NCI-H345 treated with DMSO at 0.1 percent for 48 hours (cell line): ENCODE measurements at regions not wholly inside any gene's neighbourhood (a gene's known extent, or its start where the extent isn't known, plus 50 kb on each side); places are given as distances from the start of the nearest gene placed in this dataset.

Experiments
- DNase-seq: peaks from one replicate; lab custom pipeline; 2025; ENCODE audit not compliant: unreplicated experiment; lab: John Stamatoyannopoulos, UW

- no peak for DNase-seq
These were observed 330.0 kb downstream of the DDX10 start for GRCh38 chr11:108994887-108995286.

- no peak for DNase-seq
These were observed 333.0 kb downstream of the DDX10 start for GRCh38 chr11:108997826-108998225.

DNA sequence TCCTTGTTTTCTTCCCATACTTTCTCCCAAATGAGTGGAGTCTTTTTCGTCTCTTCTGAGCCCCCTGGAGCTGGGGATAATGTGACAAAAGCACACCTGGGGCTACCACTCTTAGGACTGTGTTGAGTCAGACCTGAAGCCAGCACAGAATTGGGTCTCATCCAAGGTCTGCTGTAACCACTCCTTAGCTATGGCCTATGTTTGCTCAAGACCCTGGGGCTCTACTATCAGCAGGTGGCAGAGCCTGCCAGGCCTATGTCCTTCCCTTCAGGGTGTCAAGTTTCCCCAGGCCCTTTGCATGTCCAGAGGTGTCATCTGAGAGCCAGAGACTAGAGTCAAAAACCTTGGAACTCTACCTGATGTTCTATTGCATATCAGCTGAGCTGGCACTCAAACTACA lies 335.7 kb downstream of the DDX10 start:
- no peak for DNase-seq

DNA sequence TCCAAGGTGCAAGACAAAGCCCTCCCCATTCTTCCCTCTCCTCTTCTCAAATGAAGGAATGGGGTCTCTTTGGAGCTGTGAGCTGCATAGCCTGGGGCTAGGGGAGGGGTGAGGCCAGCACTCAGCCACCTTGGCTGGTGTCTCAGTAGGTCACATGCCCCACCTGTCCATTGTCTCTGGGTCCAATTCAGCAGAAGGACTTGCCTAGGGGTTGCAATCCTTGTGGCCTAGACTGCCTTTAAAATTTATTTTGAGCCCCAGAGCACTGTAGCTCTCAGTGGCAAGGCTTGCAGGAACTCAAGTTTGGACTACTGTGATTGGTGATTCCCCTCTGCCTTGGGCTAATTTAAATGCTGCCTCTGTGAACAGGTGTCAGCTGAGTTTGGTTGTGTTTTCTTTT lies 336.7 kb downstream of the DDX10 start:
- no peak for DNase-seq

GRCh38 chr11:109012991-109013390 lies 348.1 kb downstream of the DDX10 start:
- DNase-seq, result no peak

DNA sequence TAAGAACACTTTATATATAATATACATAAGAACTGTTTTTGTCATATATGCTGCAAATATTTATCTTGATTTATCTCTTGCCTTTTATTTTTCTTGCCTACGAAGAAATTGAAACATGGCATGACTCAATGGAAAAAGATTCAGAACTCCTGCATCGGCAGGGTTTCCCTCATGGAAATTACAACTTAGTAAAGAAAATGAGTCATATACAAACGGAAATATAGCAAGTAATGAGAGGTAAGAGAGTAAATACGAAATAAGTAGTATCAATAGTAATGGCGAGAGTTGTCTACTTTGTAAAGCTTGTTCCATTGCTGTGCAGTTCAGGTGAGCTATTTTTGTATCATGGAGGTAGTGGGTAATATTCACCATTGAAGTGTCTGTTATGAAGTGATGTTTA lies 350.4 kb downstream of the DDX10 start:
- DNase-seq, result no peak

DNA sequence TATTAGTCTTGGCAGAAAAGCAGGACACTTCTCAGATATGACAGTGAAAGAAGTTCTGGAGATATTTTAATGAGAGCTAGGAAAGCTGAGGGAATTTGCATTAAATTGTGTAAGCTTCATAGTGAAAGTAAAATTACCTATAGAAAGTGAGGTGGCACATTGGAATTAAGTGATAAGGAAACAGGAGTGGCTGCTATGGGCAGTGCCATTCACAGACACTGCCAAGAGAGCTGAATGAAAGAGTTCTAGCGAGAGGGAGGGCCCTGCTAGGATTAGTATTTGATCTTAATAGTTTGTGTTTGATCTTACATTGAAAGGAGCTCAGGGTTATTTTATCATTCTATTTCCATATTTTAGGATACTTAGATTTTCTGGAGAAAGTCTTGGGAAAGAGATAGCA lies 351.9 kb downstream of the DDX10 start:
- DNase-seq, result no peak

DNA sequence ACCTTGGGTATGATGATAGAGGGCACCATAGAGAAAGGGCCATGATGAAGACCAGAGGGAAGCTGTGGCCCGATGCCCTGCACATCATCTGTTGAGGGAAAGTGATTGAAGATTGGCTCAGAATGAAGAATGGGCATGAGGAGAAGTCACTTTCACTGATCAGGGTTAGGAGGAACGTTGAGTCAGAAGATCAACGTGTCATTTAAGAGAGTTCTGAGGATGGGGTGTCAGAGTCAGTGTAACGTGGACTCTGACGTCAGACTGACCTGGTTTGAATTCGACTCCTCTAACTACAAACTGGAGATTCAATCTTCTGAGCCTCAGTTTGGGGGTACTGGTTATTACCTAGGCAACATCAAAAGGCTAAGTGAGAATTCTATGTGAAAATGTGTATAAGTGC lies 352.6 kb downstream of the DDX10 start:
- DNase-seq, result no peak

- no peak for DNase-seq
These were observed 353.8 kb downstream of the DDX10 start for GRCh38 chr11:109018639-109019038.

GRCh38 chr11:109019342-109019936 lies 354.6 kb downstream of the DDX10 start:
- no peak for DNase-seq

DNA sequence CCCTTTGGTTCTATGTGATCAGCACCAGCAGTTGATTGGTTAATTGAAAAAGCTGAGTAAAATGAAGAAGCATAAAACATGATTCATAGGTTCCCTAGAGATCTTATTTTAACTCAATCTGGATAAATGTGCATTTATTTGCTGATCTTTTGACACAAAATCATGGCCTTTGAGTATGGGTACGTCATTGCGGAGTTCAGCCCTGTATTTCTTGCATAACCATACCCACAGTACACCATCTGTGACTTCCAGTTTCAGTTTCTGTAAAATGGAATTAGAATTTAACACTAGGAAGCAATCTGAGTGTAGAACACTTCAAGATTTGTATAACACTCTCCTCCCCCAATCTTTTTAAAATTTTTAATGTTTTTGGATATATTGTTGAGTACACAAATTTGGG lies 358.2 kb downstream of the DDX10 start:
- DNase-seq, result no peak

GRCh38 chr11:109026891-109027489 lies 362.1 kb downstream of the DDX10 start:
- DNase-seq, result no peak

- no peak for DNase-seq
These were observed 363.0 kb downstream of the DDX10 start for GRCh38 chr11:109027851-109028250.

DNA sequence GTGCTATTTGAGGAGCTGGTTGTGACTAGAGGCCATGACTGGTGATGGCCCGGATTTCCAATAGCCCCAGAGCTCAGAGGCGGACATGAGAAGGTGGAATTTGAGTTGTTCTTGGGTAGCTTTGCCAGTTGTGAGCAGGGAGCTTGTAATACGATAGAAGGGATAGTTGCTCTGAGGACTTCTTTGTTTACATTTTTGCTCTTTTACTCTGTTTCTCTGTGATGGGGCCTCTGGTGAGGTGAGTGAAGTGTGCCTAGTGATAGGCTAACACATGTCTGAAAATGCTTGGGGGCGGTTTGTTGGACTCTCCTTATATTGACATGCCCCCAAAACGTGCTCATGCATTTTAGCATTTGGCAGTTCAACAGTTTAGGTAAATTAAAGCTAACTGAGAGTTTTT lies 365.1 kb downstream of the DDX10 start:
- no peak for DNase-seq

- no peak for DNase-seq
These were observed 368.9 kb downstream of the DDX10 start for GRCh38 chr11:109033627-109034338.

- no peak for DNase-seq
These were observed 369.4 kb downstream of the DDX10 start for GRCh38 chr11:109034339-109034696.

GRCh38 chr11:109035284-109035683 lies 370.4 kb downstream of the DDX10 start:
- no peak for DNase-seq

DNA sequence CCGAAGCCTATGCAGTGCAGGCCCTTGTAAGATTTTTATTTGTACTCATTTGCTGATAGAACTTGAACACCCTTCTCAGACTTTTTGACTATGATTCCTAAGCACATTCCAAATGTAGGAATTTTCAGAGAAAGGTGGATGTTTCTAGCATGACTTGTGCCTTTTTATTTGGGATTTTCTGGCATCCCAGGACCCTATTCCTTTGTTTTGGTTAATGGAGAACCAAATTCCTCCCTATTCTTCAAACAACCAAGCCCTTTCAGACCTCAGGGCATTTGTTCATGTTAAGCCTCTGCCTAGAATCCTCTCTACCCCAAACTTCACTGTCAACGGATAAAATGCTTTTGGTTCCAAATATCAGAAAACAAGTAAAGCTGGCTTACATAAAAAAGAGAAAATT lies 371.1 kb downstream of the DDX10 start:
- DNase-seq, result no peak

DNA sequence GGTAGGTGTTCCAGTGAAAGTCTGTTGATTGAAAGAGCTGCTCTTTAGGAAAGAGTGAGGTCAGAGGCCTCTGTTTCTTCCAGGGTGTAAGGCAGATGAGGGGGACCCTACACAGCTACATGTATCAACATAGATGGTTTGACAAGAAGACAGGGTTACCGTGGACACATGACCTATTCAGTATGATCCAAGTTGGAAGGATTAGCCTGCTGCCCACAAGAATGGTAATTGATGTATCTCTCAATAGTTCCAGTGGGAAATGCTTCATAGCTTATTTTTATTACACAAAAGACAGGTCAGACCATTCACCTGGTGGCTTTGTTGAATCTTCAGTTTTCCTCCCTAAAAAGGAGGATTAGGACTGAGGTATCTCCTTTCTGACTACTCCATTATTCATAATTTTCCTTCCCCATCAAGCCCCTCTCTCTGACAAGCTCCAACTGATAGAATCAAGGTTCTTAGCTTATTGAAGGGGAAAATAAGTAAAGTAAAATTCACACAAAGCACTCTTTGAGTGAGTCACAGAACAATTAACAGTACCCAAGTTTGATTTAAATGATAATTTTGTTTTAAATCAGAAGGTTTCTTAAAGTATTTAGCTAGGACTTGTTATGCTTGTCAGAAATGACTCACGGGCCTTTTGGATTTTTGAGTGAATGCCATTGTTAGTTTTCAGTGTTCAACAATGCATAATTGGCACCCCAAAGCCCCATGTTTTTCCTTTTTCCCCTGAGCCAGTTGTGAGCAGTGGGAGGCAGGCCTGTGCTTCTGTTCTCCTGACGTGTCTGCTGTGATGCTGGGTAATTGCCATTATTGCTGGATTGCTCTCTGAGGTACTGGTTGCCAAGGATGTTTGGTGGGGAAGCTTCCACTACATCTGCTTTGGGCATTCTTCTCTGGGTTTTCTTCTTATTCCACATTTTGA lies 373.2 kb downstream of the DDX10 start:
- no peak for DNase-seq

- no peak for DNase-seq
These were observed 374.7 kb downstream of the DDX10 start for GRCh38 chr11:109039611-109040010.

DNA sequence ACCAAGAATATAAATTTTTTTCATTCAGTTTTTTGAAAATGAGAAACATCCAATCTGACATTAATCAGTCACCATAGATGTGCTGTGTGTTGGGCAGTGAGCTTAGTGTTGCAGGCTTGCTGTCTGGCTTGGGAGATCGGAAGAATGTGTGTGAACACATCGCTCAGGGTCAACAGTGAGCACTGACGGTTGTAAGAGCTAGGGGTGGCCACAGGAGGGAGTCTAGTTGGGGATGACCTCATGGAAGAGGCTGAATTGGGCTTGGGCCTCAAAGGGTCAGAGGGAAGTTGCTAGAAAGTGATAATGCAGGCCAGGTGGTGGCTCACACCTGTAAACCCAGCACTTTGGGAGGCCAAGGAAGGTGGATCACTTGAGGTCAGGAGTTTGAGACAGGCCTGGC lies 375.4 kb downstream of the DDX10 start:
- DNase-seq, result no peak

GRCh38 chr11:109041876-109042275 lies 377.0 kb downstream of the DDX10 start:
- no peak for DNase-seq
